ENCODE measurements at regions not wholly inside any gene's neighbourhood (a gene's known extent, or its start where the extent isn't known, plus 50 kb on each side); places are given as distances from the start of the nearest gene placed in this dataset.

GRCh38 chr5:17992291-17992690 lies 358.0 kb downstream of the TAF11L14 start:
- Histone ChIP-seq H3K56ac (ENCODE audit: extremely low read depth, insufficient read depth, low read length) (no peak overlapping the region), H3K27me3 (ENCODE audit: control insufficient read depth, insufficient read depth, low read length) (no peaks in the 10 kb centered on the region), H3K4me2 (ENCODE audit: low read depth, low read length) (no peak overlapping the region), H3K9me1 (ENCODE audit: insufficient read depth, low read length) (no peaks in the 10 kb centered on the region), H3K79me1 (ENCODE audit: low read depth in 1 of 2, low read length in 2 of 2) (no peaks in the 10 kb centered on the region), H2AFZ (replicated peaks; ENCODE audit: low read length, poor library complexity) (no peak overlapping the region), H4K20me1 (ENCODE audit: insufficient read depth, low read length) (no peaks in the 10 kb centered on the region), H3K23ac (ENCODE audit: low read depth, low read length) (no peak overlapping the region), H3K27ac (ENCODE audit: insufficient read depth, low read length) (no peak overlapping the region), H3K4ac (ENCODE audit: low read depth, low read length) (no peak overlapping the region), H3K9me3 (ENCODE audit: control insufficient read depth, insufficient read depth, low read length) (no peaks in the 10 kb centered on the region), H2BK5ac (ENCODE audit: low read depth, low read length, poor library complexity, severe bottlenecking) (no peak overlapping the region), H3K9ac (ENCODE audit: low read depth, low read length) (no peak overlapping the region), H4K8ac (ENCODE audit: low read depth in 2 of 2, low read length in 2 of 2) (no peak overlapping the region), H4K5ac (ENCODE audit: low read depth, low read length) (no peak overlapping the region), H4K91ac (ENCODE audit: insufficient read depth, low read depth, low read length) (no peak overlapping the region), H3K36me3 (ENCODE audit: control insufficient read depth, insufficient read depth, low read length) (no peaks in the 10 kb centered on the region), H3K18ac (ENCODE audit: low read depth, low read length) (no peak overlapping the region), H3K14ac (replicated peaks; ENCODE audit: low read depth, low read length) (no peak overlapping the region), H3K4me3 (ENCODE audit: insufficient read depth, low read depth, low read length) (no peak overlapping the region), H2BK120ac (ENCODE audit: low read depth, low read length) (no peak overlapping the region), H3K4me1 (ENCODE audit: control insufficient read depth, insufficient read depth, low read length) (no peaks in the 10 kb centered on the region), H2BK20ac (ENCODE audit: low read depth, low read length) (no peak overlapping the region), H2AK5ac (ENCODE audit: low read depth, low read length) (no peak overlapping the region), H2BK15ac (ENCODE audit: low read depth, low read length) (no peak overlapping the region), H2AK9ac (replicated peaks; ENCODE audit: low read depth, low read length, poor library complexity) (no peak overlapping the region)
- ChIA-PET CTCF (no interaction called here), POLR2A (ENCODE audit: unreplicated experiment) (no interaction called here)
- BruUV-seq (replicated peaks): no TSS peak
- dilution Hi-C loops (cut with HindIII; ENCODE audit: low sequenced_read_pairs, unreplicated experiment) (no loop called here), in situ Hi-C loops (cut with MboI; ENCODE audit: low sequenced_read_pairs) (no loop called here), intact Hi-C loops (cut with micrococcal nuclease) (no loop called here)
- ATAC-seq (ENCODE audit: low read depth) (no peak), DNase-seq (no peak)
- 21% methylated on average over 2 of the region's 2 CpGs; no CpG with 5 or more reads in 1 of the 2 experiments for WGBS, 2 experiments (ENCODE audit: extremely low coverage in 2 of 2, insufficient read length in 1 of 2)
- TF ChIP-seq BHLHE40 (IDR thresholded peaks at IDR 0.05; ENCODE audit: low read depth, low read length) (no peak), ELK1 (IDR thresholded peaks at IDR 0.05; ENCODE audit: borderline replicate concordance, low read depth, low read length) (no peak), MAZ (IDR thresholded peaks at IDR 0.05; ENCODE audit: borderline replicate concordance, low read depth, low read length) (no peak), RAD21 (IDR thresholded peaks at IDR 0.05; ENCODE audit: low read length) (no peak)

All from IMR-90 (cell line).